Keratinocyte (primary cell): ENCODE measurements at regions not wholly inside any gene's neighbourhood (a gene's known extent, or its start where the extent isn't known, plus 50 kb on each side); places are given as distances from the start of the nearest gene placed in this dataset.

Experiments
- CTCF ChIP-seq, 3 experiments: IDR thresholded peaks in 1 of 3; conservative IDR thresholded peaks in 1 of 3; optimal IDR thresholded peaks in 1 of 3; 2 replicates in 2 of 3; 3 replicates in 1 of 3; pipeline versions ENCODE3 to v1.5.1; 2011; ENCODE audit warnings: low read length in 3 of 3, mild to moderate bottlenecking in 3 of 3, moderate library complexity in 2 of 3, control low read depth in 1 of 3, inconsistent platforms in 1 of 3; ENCODE audit not compliant: insufficient read depth in 2 of 3; ENCODE audit errors: extremely low read depth in 1 of 3
- EZH2 ChIP-seq: IDR thresholded peaks from one replicate; pipeline ENCODE4 v1.6.1; 2012; ENCODE audit warnings: inconsistent platforms, mild to moderate bottlenecking, low read length, moderate library complexity

- TF ChIP-seq EZH2: no peak
- TF ChIP-seq CTCF (optimal IDR thresholded peaks at IDR 0.05 in 1 of 3, IDR thresholded peaks at IDR 0.05 in 1 of 3, conservative IDR thresholded peaks at IDR 0.05 in 1 of 3; ENCODE audit: extremely low read depth in 1 of 3, insufficient read depth in 2 of 3, low read length in 3 of 3): no peak
Observed at GRCh38 chr5:62214701-62215100, 91.3 kb upstream of the KIF2A start.
